ENCODE measurements at regions not wholly inside any gene's neighbourhood (a gene's known extent, or its start where the extent isn't known, plus 50 kb on each side); places are given as distances from the start of the nearest gene placed in this dataset.
A peak's percentile ranks its signal among the peaks of the same experiment; 100 is the strongest.

- Mint-ChIP-seq H3K27ac (no peak overlapping the region), H3K27me3 (no peaks in the 10 kb centered on the region), H3K9me3 (no peaks in the 10 kb centered on the region), H3K4me1 (no peaks in the 10 kb centered on the region), H3K4me3 (no peak overlapping the region), H3K36me3 (ENCODE audit: low read depth) (no peaks in the 10 kb centered on the region)
- no peak for ATAC-seq
- no peak for DNase-seq
These were observed 93.9 kb downstream of the PPP1R2C start for GRCh38 chrX:42684065-42684464.

GRCh38 chrX:42680666-42681065, 97.3 kb downstream of the PPP1R2C start:
- Mint-ChIP-seq H3K27ac (no peak overlapping the region), H3K9me3 (no peaks in the 10 kb centered on the region), H3K4me1 (no peaks in the 10 kb centered on the region), H3K36me3 (ENCODE audit: low read depth) (no peaks in the 10 kb centered on the region), H3K27me3 (no peaks in the 10 kb centered on the region), H3K4me3 (no peak overlapping the region)
- DNase-seq = no peak
- ATAC-seq = no peak

- H3K9me3 Mint-ChIP-seq = no peaks in the 10 kb centered on the region
- H3K4me3 Mint-ChIP-seq = no peak overlapping the region
- no peak for DNase-seq
- no peak overlapping the region for H3K27ac Mint-ChIP-seq
- H3K4me1 Mint-ChIP-seq = no peaks in the 10 kb centered on the region
- H3K36me3 Mint-ChIP-seq (ENCODE audit: low read depth) = no peaks in the 10 kb centered on the region
- no peak for ATAC-seq
- no peaks in the 10 kb centered on the region for H3K27me3 Mint-ChIP-seq
These were observed 99.8 kb downstream of the PPP1R2C start for GRCh38 chrX:42678133-42678532.

- Mint-ChIP-seq H3K27me3 (no peaks in the 10 kb centered on the region), H3K9me3 (peaks cover 11% of the 10 kb centered on the region), H3K36me3 (ENCODE audit: low read depth) (peaks cover 3% of the 10 kb centered on the region), H3K27ac (no peak overlapping the region), H3K4me3 (no peak overlapping the region), H3K4me1 (no peaks in the 10 kb centered on the region)
- DNase-seq = no peak
- ATAC-seq = no peak
These were observed 104.6 kb downstream of the PPP1R2C start for GRCh38 chrX:42673301-42673810.

- no peak overlapping the region for H3K27ac Mint-ChIP-seq
- H3K36me3 Mint-ChIP-seq (ENCODE audit: low read depth) = no peaks in the 10 kb centered on the region
- H3K27me3 Mint-ChIP-seq = no peaks in the 10 kb centered on the region
- H3K4me3 Mint-ChIP-seq = no peak overlapping the region
- DNase-seq (no peak), ATAC-seq (no peak)
- no peaks in the 10 kb centered on the region for H3K9me3 Mint-ChIP-seq
- H3K4me1 Mint-ChIP-seq = no peaks in the 10 kb centered on the region
These were observed 113.3 kb downstream of the PPP1R2C start for GRCh38 chrX:42664680-42665079.

- DNase-seq (no peak), ATAC-seq (no peak)
- Mint-ChIP-seq H3K4me1 (no peaks in the 10 kb centered on the region), H3K4me3 (no peak overlapping the region), H3K36me3 (ENCODE audit: low read depth) (no peaks in the 10 kb centered on the region), H3K9me3 (no peaks in the 10 kb centered on the region), H3K27ac (no peak overlapping the region), H3K27me3 (no peaks in the 10 kb centered on the region)
These were observed 149.5 kb downstream of the PPP1R2C start for GRCh38 chrX:42628471-42628870.

GRCh38 chrX:42627891-42628290, 150.1 kb downstream of the PPP1R2C start:
- no peaks in the 10 kb centered on the region for H3K27me3 Mint-ChIP-seq
- H3K4me1 Mint-ChIP-seq = no peaks in the 10 kb centered on the region
- no peak overlapping the region for H3K27ac Mint-ChIP-seq
- no peak for ATAC-seq
- no peaks in the 10 kb centered on the region for H3K36me3 Mint-ChIP-seq (ENCODE audit: low read depth)
- H3K9me3 Mint-ChIP-seq = no peaks in the 10 kb centered on the region
- DNase-seq = no peak
- H3K4me3 Mint-ChIP-seq = no peak overlapping the region

GRCh38 chrX:42624524-42624923, 153.4 kb downstream of the PPP1R2C start:
- Mint-ChIP-seq H3K4me3 (no peak overlapping the region), H3K9me3 (peaks cover 7% of the 10 kb centered on the region), H3K4me1 (no peaks in the 10 kb centered on the region), H3K27me3 (no peaks in the 10 kb centered on the region), H3K36me3 (ENCODE audit: low read depth) (no peaks in the 10 kb centered on the region), H3K27ac (no peak overlapping the region)
- no peak for DNase-seq
- no peak for ATAC-seq

GRCh38 chrX:42619068-42619467, 158.9 kb downstream of the PPP1R2C start:
- Mint-ChIP-seq H3K4me3 (no peak overlapping the region), H3K27ac (no peak overlapping the region), H3K27me3 (no peaks in the 10 kb centered on the region), H3K36me3 (ENCODE audit: low read depth) (no peaks in the 10 kb centered on the region), H3K9me3 (peaks cover 7% of the 10 kb centered on the region), H3K4me1 (peaks cover 8% of the 10 kb centered on the region)
- ATAC-seq (no peak), DNase-seq (no peak)

GRCh38 chrX:42616981-42617380, 161.0 kb downstream of the PPP1R2C start:
- H3K36me3 Mint-ChIP-seq (ENCODE audit: low read depth) = no peaks in the 10 kb centered on the region
- H3K4me3 Mint-ChIP-seq = no peak overlapping the region
- peaks cover 10% of the 10 kb centered on the region for H3K9me3 Mint-ChIP-seq
- H3K27ac Mint-ChIP-seq = no peak overlapping the region
- DNase-seq = no peak
- H3K4me1 Mint-ChIP-seq = peaks cover 8% of the 10 kb centered on the region
- no peak for ATAC-seq
- H3K27me3 Mint-ChIP-seq = no peaks in the 10 kb centered on the region

- peaks cover 8% of the 10 kb centered on the region for H3K4me1 Mint-ChIP-seq
- no peak overlapping the region for H3K4me3 Mint-ChIP-seq
- H3K27me3 Mint-ChIP-seq = no peaks in the 10 kb centered on the region
- no peaks in the 10 kb centered on the region for H3K36me3 Mint-ChIP-seq (ENCODE audit: low read depth)
- ATAC-seq = no peak
- peak; percentile 8 for DNase-seq
- H3K27ac Mint-ChIP-seq = no peak overlapping the region
- H3K9me3 Mint-ChIP-seq = peaks cover 9% of the 10 kb centered on the region
These were observed 162.8 kb downstream of the PPP1R2C start for GRCh38 chrX:42615161-42615563.

GRCh38 chrX:42606591-42606990, 171.4 kb downstream of the PPP1R2C start:
- ATAC-seq (no peak), DNase-seq (no peak)
- no peaks in the 10 kb centered on the region for H3K27me3 Mint-ChIP-seq
- H3K4me1 Mint-ChIP-seq = no peaks in the 10 kb centered on the region
- no peak overlapping the region for H3K27ac Mint-ChIP-seq
- H3K9me3 Mint-ChIP-seq = no peaks in the 10 kb centered on the region
- H3K4me3 Mint-ChIP-seq = no peak overlapping the region
- H3K36me3 Mint-ChIP-seq (ENCODE audit: low read depth) = no peaks in the 10 kb centered on the region

- Mint-ChIP-seq H3K9me3 (no peaks in the 10 kb centered on the region), H3K4me1 (no peaks in the 10 kb centered on the region), H3K4me3 (no peak overlapping the region), H3K27ac (no peak overlapping the region), H3K36me3 (ENCODE audit: low read depth) (no peaks in the 10 kb centered on the region), H3K27me3 (no peaks in the 10 kb centered on the region)
- ATAC-seq (no peak), DNase-seq (no peak)
These were observed 173.7 kb downstream of the PPP1R2C start for GRCh38 chrX:42604302-42604701.

- Mint-ChIP-seq H3K27me3 (no peaks in the 10 kb centered on the region), H3K27ac (no peak overlapping the region)
- ATAC-seq = no peak
These were observed 174.9 kb downstream of the PPP1R2C start for GRCh38 chrX:42603016-42603415.

GRCh38 chrX:42602566-42602965, 175.4 kb downstream of the PPP1R2C start:
- Mint-ChIP-seq H3K9me3 (no peaks in the 10 kb centered on the region), H3K4me1 (peaks cover 4% of the 10 kb centered on the region), H3K4me3 (no peak overlapping the region), H3K36me3 (ENCODE audit: low read depth) (no peaks in the 10 kb centered on the region), H3K27me3 (no peaks in the 10 kb centered on the region), H3K27ac (no peak overlapping the region)
- no peak for ATAC-seq
- no peak for DNase-seq

More at GRCh38 chrX:42603016-42603415, 174.9 kb downstream of the PPP1R2C start:
- Mint-ChIP-seq H3K4me3 (no peak overlapping the region), H3K9me3 (no peaks in the 10 kb centered on the region), H3K4me1 (peaks cover 4% of the 10 kb centered on the region), H3K36me3 (ENCODE audit: low read depth) (no peaks in the 10 kb centered on the region)
- DNase-seq = no peak

GRCh38 chrX:42602136-42602535, 175.8 kb downstream of the PPP1R2C start:
- ATAC-seq (no peak), DNase-seq (no peak)
- no peaks in the 10 kb centered on the region for H3K36me3 Mint-ChIP-seq (ENCODE audit: low read depth)
- peaks cover 4% of the 10 kb centered on the region for H3K4me1 Mint-ChIP-seq
- no peak overlapping the region for H3K4me3 Mint-ChIP-seq
- H3K27ac Mint-ChIP-seq = no peak overlapping the region
- H3K27me3 Mint-ChIP-seq = no peaks in the 10 kb centered on the region
- no peaks in the 10 kb centered on the region for H3K9me3 Mint-ChIP-seq
